ENCODE measurements at regions not wholly inside any gene's neighbourhood (a gene's known extent, or its start where the extent isn't known, plus 50 kb on each side); places are given as distances from the start of the nearest gene placed in this dataset.
"Not testable (repeated sequence)": the region's sequence is repeated elsewhere in the genome, so short reads cannot be mapped to it uniquely, and the experiment has no call there.

- DNase-seq (ENCODE audit: low read depth in 3 of 3), result no peak
Measured at GRCh38 chr14:23751616-23752015, 115.5 kb downstream of the DHRS2 start.

- DNase-seq (ENCODE audit: low read depth in 3 of 3), result no peak
Measured at GRCh38 chr14:23763394-23763793, 127.2 kb downstream of the DHRS2 start.

DNA sequence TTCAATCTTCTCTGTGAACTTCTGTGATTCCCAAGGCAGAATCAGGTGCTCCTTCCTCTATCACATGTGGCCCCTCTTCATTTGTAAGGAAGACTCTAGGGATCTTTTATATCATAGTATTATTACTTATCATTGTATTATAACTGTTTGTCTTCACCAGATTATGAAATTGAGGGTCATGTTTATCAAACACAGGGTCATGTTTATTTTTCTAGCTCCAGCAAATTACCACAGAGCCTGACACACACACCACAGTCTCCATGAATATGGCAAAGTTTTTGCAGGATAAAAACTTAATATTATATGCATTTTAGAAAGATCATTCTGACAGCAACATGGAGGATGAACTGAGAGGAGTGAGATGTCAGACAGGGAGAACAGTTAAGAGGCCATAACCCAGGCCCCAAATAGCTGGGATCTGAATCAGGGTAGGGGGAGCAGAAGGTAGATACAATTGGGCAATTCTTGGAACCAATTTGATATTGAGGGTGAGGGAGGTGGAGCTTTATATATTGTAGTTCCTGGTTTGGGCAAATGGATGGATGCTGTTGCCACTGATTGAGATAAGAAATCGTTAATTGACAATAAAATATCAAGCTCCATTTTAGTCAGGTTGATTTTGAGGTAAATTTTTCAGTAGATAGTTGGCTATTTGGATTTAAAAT, 130.7 kb downstream of the DHRS2 start:
- no peak for DNase-seq (ENCODE audit: low read depth in 3 of 3)

GRCh38 chr14:23769221-23769728, 133.1 kb downstream of the DHRS2 start:
- DNase-seq (ENCODE audit: low read depth in 3 of 3), result not testable (repeated sequence)

DNA sequence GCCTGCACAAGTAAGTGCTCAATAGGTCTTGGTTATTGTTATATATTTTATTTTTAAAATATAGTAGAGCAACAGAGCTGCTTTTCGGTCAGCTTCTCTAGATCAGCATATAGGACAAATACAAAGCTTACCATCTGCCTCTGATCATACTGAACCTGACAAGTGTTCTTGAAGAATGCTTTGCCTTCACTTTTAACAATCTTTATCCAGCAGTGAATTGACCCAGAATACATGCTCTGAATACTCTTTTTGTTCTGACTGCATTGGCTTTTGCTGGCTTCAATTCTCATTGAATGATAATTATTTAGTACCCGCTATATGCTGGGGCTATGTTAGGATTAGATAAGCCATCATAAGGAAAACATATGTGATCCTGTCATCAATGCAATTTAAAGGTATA, 137.8 kb downstream of the DHRS2 start:
- DNase-seq (ENCODE audit: low read depth in 3 of 3), result no peak

DNA sequence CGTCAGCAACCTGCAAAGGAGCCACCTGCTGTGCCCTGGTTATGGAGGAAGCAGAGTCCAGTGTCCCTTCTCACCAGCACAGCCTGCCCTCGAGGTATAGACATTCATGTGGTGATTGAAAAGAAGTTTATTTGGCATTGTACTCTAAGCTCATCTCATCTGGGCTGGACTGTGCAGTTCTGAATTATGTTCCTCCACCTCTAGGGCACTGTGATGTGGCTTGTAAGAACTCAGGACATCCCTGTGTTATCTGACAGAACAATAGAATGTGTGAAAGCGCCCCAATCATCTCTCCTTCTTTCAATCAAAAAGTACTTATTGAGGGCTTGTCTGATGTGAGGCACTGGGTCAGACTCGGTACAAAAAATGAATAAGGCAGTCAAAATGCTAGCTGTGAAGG, 140.1 kb downstream of the DHRS2 start:
- DNase-seq (ENCODE audit: low read depth in 3 of 3), result no peak

DNA sequence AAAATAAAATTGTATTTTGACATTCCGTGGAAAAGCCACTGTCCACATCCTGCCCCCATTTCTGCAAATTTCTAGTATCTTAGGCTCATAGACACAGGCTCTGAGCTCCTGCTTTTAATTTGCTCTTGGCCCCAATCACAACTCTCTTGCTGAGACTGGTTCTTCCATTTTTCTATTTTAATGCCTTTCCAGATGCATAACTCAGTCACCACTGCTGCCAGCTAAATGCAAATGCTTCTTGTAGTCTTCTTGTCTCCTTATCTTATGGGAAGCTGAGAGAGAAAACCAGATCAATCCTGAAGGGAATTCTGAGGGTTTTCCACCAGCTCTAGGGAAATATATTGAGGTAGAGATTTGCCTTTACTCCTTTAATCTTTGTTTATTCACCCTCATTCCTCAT, 149.0 kb downstream of the DHRS2 start:
- no peak for DNase-seq (ENCODE audit: low read depth in 3 of 3)

GRCh38 chr14:23787436-23787835, 151.3 kb downstream of the DHRS2 start:
- no peak for DNase-seq (ENCODE audit: low read depth in 3 of 3)

- no peak for DNase-seq (ENCODE audit: low read depth in 3 of 3)
Measured at GRCh38 chr14:23789696-23790095, 153.5 kb downstream of the DHRS2 start.

DNA sequence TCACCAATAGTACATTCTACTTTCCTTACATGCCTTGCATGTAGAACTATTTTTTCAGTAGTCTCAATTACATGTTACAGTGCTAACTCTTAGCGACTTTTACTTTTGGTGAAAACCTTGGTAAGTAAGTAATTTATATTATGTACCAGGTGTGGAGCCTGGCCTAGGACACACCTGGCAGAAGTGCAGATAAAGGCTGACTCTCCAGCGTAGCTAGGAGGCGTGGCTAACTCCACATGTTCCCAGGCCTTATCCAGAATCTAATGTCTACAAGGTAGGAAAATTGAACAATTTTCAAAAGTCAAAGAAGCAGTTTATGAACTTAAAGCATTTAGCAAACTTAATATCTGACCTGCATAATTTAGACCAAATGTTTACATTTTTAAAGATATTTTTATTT, 157.4 kb downstream of the DHRS2 start:
- no peak for DNase-seq (ENCODE audit: low read depth in 3 of 3)

DNA sequence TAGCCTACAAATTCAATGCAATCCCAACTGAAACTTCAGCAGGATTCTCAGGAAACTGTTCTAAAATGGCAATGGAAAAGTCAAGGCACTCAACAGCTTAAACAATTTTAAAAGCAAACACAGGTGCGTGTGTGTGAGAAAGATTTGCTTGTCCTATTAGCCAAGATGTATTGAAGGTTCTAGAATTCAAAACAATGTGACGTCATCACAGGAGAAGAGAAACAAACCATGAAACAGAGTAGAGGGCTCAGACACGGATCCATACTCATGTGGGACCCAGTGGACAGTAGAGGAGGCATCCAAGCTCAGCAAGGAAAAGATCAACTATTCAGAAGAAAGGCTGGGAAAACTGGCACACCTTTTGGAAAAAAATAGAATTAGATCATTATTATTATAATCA, 152.8 kb upstream of the DHRS4 start:
- no peak for DNase-seq (ENCODE audit: low read depth in 3 of 3)

DNA sequence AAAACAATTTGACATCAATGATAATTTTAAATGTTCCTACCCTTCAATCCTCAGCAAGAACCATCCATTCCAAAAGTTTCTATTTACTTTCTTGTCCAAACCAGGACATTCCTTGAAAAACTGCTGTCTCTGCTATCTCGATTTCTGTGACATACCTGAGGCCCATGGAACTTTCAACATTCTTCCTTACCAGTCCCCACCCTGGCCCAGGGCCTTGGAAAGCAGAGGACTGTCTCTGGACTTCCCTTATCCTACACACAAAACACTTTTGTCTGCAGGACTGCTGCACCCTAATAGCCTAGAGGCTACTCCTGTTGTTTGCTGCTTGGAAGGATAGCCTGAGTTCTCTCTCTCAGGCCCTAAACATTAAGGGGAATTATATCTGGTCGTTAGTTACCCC, 151.8 kb upstream of the DHRS4 start:
- no peak for DNase-seq (ENCODE audit: low read depth in 3 of 3)

DNA sequence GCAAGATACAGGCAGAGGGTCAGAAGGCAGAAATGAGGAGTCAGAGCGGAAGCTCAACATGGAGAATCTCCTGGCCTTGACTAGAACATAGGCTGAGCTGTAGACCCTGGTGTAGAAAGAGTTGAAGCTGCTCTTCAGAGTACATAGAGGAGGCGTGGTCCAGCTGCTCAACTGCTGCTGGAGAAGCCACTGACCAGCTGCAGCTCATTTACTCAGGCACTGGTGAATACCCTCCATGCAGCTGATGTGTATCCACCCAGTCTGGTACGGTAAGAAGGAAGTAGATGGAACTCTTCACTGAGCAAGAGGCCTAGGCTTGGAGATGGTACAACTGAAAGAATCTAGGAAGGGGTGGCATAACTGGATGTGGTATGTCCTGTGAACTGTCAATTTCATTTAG, 148.8 kb upstream of the DHRS4 start:
- no peak for DNase-seq (ENCODE audit: low read depth in 3 of 3)

- no peak for DNase-seq (ENCODE audit: low read depth in 3 of 3)
Measured at GRCh38 chr14:23805761-23806160, 147.8 kb upstream of the DHRS4 start.

DNA sequence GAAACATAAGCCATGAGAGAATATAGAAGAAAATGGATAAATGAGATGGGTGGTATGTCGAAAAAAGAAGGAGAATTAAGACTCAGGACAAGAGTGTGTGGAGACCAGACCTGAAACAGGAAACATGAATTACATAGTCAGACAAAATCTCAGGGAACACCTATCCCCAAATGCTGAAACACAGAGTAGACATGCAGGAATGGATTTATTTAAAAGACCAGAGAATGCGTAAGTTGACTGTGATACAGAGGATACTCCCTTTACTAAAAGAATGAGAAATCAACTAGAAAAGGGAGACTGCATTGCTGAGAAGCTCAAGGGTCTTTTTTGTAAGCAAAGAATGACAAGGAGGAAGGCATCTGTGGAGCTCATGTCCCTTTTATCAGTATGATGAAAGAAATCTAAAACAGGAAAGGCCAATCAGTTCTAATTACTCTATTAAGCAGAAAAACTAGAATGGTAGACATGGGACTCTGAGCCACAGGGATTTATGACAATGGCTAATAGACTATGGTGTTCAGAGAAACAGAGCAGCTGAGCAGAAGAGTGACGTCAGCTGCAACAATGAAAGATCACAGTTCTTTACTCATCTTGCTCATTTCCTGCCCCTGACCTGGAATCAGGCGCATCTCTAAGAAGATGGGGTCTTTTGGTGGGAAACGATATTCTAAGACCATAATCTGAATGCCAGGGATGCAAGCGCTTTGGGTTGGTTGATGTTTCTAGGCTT, 138.9 kb upstream of the DHRS4 start:
- DNase-seq (ENCODE audit: low read depth in 3 of 3), result no peak

DNA sequence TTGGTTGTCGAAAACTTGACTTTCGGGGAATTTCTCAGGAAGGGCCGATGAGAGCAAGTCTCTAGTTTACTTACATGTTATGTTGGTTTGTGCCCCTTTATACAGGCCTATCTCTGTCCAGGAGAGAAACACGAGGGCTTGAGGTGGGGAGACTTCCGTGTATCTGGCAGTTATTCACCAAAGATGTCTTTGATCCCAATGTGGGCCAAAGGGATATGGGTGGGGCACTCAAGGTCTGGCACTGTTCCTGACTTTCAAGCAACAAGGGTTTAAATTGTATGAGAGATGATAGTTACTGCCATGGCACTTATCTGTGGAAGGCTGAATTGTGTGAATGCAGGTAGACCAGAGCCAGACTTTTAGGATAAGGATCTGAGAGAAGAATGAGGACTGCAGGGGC, 137.2 kb upstream of the DHRS4 start:
- no peak for DNase-seq (ENCODE audit: low read depth in 3 of 3)

- DNase-seq (ENCODE audit: low read depth in 3 of 3), result no peak
Measured at GRCh38 chr14:23817164-23817767, 136.3 kb upstream of the DHRS4 start.

DNA sequence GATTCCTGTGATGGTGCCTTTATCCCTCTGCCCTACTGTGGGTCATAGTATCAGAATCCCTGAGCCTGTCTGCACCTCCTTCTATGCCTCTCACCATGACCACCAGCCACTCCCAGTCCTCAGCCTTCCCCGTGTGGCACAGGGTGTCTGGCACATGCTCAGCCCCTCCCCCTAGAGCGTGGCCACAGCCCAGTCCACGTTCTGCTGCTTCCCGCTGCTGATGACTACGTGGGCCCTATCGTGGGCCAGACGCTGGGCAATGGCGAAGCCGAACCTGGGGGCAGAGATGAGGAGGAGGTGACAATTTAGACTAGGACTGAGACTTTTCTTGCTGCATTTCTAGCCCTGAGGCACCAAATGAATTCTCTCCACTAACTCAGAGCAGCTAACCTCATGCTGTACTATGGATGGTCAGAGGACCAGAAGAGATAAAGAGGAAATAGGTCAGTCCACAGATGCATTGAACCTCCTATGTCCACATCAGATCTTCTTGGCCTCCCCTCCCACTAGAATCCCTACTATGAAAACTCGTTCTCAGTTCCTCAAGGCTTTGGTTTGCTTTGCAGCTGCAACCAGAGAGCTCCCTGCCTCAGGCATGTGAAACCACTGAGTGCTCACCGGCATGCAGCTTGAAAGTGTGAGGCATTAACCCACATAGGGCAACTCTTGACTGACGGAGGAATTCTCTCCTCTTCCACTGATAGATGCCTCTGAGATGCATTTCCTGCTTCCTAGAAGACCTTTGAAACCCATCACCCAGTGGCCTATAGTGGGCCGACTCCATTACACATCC, 126.3 kb upstream of the DHRS4 start:
- DNase-seq (ENCODE audit: low read depth in 3 of 3), result no peak

- DNase-seq (ENCODE audit: low read depth in 3 of 3), result no peak
Measured at GRCh38 chr14:23828001-23828400, 125.6 kb upstream of the DHRS4 start.

DNA sequence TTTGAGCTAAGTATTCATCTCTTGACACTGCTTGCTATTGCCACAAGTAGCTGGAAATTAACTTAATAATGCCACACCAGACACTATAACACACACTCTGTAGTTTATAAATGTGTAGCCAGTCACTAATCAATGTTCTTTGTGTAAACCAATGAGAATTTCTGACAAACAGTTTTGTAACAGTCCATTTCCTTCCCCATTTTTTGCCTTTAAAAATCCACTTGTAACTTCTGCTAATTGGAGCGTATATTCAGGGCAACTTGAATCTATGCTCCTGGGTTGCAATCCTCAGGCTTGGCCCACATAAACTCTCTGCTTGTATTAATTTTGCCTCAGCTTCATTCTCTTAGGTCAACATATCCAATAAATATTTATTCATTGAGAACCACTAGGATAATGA, 125.0 kb upstream of the DHRS4 start:
- no peak for DNase-seq (ENCODE audit: low read depth in 3 of 3)

DNA sequence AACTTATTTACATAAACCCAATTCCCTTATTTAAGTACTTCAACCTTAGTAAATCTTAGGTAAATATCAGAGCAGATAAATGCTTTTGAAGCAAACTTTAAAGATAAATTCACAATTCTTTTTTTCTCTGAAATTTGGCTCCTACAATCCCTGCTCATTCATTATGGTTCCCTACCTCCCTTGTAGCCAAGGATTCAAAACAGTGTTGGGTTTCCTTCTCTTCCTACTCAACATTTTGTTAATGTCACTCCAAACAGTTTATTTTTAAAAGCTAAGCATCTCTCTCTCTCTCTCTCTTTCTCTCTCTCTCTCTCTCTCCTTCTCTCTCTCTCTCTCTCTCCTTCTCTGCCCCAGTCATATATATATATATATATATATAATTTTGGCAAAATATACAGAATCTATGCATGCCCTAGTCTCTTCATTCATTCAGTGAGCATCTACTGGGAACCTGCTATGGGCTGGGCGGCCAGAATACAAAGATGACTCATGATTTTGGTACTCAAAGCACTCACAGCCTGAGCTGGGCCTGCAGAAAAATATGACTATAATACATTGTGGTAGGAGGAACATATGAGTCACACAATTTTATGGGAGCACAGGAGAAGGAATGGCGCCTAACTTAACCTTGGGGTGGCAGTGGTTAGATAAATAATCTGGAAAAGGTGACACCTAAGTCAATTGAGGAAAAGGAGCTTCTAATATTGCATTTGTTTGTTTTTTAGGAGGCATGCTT, 123.7 kb upstream of the DHRS4 start:
- no peak for DNase-seq (ENCODE audit: low read depth in 3 of 3)

GRCh38 chr14:23831596-23831995, 122.0 kb upstream of the DHRS4 start:
- no peak for DNase-seq (ENCODE audit: low read depth in 3 of 3)

Measured in stimulated activated CD4-positive, alpha-beta T cell treated with anti-CD3 and anti-CD28 coated beads, TNF-alpha, amount 100 ng/mL, for 48 hours (primary cell).